ENCODE measurements at regions not wholly inside any gene's neighbourhood (a gene's known extent, or its start where the extent isn't known, plus 50 kb on each side); places are given as distances from the start of the nearest gene placed in this dataset.

GRCh38 chr13:34571716-34572115 is 370.4 kb upstream of the NBEA start:
- Histone ChIP-seq H3K27me3 (no peaks in the 10 kb centered on the region), H3K36me3 (ENCODE audit: low read depth, missing control alignments) (no peaks in the 10 kb centered on the region), H3K9me3 (no peaks in the 10 kb centered on the region), H3K4me3 (no peak overlapping the region), H3K4me1 (no peaks in the 10 kb centered on the region), H3K27ac (no peak overlapping the region)
- WGBS, 2 donors: 87% methylated on average over 6 of the region's 6 CpGs
- TF ChIP-seq, protein P1, sequence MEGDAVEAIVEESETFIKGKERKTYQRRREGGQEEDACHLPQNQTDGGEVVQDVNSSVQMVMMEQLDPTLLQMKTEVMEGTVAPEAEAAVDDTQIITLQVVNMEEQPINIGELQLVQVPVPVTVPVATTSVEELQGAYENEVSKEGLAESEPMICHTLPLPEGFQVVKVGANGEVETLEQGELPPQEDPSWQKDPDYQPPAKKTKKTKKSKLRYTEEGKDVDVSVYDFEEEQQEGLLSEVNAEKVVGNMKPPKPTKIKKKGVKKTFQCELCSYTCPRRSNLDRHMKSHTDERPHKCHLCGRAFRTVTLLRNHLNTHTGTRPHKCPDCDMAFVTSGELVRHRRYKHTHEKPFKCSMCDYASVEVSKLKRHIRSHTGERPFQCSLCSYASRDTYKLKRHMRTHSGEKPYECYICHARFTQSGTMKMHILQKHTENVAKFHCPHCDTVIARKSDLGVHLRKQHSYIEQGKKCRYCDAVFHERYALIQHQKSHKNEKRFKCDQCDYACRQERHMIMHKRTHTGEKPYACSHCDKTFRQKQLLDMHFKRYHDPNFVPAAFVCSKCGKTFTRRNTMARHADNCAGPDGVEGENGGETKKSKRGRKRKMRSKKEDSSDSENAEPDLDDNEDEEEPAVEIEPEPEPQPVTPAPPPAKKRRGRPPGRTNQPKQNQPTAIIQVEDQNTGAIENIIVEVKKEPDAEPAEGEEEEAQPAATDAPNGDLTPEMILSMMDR (IDR thresholded peaks at IDR 0.05): no peak
- no peak for TF ChIP-seq POLR2A (IDR thresholded peaks at IDR 0.05)
- no peak for DNase-seq
- intact Hi-C loops (cut with DNase I; ENCODE audit: low total_unique reads): no loop called here

- Histone ChIP-seq H3K27me3 (no peaks in the 10 kb centered on the region), H3K4me1 (no peaks in the 10 kb centered on the region), H3K9me3 (no peaks in the 10 kb centered on the region), H3K36me3 (ENCODE audit: low read depth, missing control alignments) (no peaks in the 10 kb centered on the region), H3K27ac (no peak overlapping the region), H3K4me3 (no peak overlapping the region)
- no peak for TF ChIP-seq POLR2A (IDR thresholded peaks at IDR 0.05)
- TF ChIP-seq, protein P1 (IDR thresholded peaks at IDR 0.05): no peak
- DNase-seq: no peak
- 89 to 95% methylated on average over 1 of the region's 1 CpG for WGBS, 2 donors
- intact Hi-C loops (cut with DNase I; ENCODE audit: low total_unique reads): no loop called here
Measured at GRCh38 chr13:34577051-34577450, 365.0 kb upstream of the NBEA start.

- no peak overlapping the region for H3K27ac ChIP-seq
- WGBS, 2 donors: 86 to 94% methylated on average over 1 of the region's 1 CpG
- TF ChIP-seq, protein P1 (IDR thresholded peaks at IDR 0.05): no peak
- TF ChIP-seq POLR2A (IDR thresholded peaks at IDR 0.05): no peak
- DNase-seq: no peak
- H3K36me3 ChIP-seq (ENCODE audit: low read depth, missing control alignments): no peaks in the 10 kb centered on the region
- H3K27me3 ChIP-seq: no peaks in the 10 kb centered on the region
- H3K4me3 ChIP-seq: no peak overlapping the region
- intact Hi-C loops (cut with DNase I; ENCODE audit: low total_unique reads): no loop called here
- H3K9me3 ChIP-seq: no peaks in the 10 kb centered on the region
- no peaks in the 10 kb centered on the region for H3K4me1 ChIP-seq
Measured at GRCh38 chr13:34578471-34578870, 363.6 kb upstream of the NBEA start.

DNA sequence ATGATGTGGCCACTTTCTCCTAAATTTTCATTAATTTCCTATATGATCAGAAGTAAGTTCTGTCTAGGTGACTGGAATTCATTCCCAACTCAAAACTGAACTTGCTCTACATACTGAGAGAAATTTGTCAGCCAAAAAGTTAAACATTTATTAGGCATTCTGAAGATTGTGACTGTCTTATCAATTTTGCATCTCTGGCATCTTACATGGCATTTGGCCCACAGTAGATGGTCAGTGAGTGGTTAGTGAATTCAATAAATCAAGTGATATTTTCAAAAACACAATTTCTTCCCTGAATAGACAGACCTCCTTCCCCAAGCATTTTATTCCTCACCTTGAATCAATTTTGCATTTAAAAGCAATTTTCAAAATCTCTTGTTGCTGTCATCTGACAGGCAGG is 363.2 kb upstream of the NBEA start:
- Histone ChIP-seq H3K4me3 (no peak overlapping the region), H3K36me3 (ENCODE audit: low read depth, missing control alignments) (no peaks in the 10 kb centered on the region), H3K27me3 (no peaks in the 10 kb centered on the region), H3K4me1 (no peaks in the 10 kb centered on the region), H3K27ac (no peak overlapping the region), H3K9me3 (no peaks in the 10 kb centered on the region)
- intact Hi-C loops (cut with DNase I; ENCODE audit: low total_unique reads): no loop called here
- no peak for DNase-seq
- no peak for TF ChIP-seq POLR2A (IDR thresholded peaks at IDR 0.05)
- TF ChIP-seq, protein P1 (IDR thresholded peaks at IDR 0.05): no peak

DNA sequence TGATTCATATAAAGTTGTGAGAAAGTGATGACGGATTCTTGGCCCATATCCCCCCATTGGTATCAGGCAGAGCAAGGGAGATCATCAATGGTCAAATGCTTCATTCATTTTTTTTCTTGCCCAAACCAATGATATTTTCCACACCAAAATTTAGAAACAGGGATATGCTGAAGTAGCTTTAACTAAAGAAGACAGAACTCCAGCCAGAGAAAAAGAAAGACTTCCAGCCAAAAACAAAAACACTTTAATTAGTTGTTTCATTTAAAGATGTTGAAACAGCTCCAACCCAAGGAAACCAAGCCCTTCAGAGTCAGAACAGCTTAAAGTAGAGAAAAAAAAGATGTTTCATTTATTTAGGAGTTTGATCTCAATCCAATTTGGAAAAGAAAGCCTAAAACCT is 358.9 kb upstream of the NBEA start:
- H3K9me3 ChIP-seq: no peaks in the 10 kb centered on the region

More for the DNA sequence above, 358.9 kb upstream of the NBEA start:
- no peak for TF ChIP-seq POLR2A (IDR thresholded peaks at IDR 0.05)
- TF ChIP-seq, protein P1 (IDR thresholded peaks at IDR 0.05): no peak
- Histone ChIP-seq H3K36me3 (ENCODE audit: low read depth, missing control alignments) (no peaks in the 10 kb centered on the region), H3K4me3 (no peak overlapping the region), H3K4me1 (no peaks in the 10 kb centered on the region), H3K27me3 (no peaks in the 10 kb centered on the region), H3K27ac (no peak overlapping the region)
- intact Hi-C loops (cut with DNase I; ENCODE audit: low total_unique reads): no loop called here
- WGBS, 2 donors: 50 to 76% methylated on average over 1 of the region's 1 CpG
- no peak for DNase-seq

All from testis (tissue), 2 donors.